GM21825 (cell line): ENCODE measurements at regions not wholly inside any gene's neighbourhood (a gene's known extent, or its start where the extent isn't known, plus 50 kb on each side); places are given as distances from the start of the nearest gene placed in this dataset.

ENCODE experiments used
- ATAC-seq: cut with Tn5 transposase; IDR thresholded peaks from one replicate; pipeline ENCODE4 v1.9.1; 2021; ENCODE audit warnings: mild to moderate bottlenecking, moderate library complexity; ENCODE audit not compliant: unreplicated experiment

DNA sequence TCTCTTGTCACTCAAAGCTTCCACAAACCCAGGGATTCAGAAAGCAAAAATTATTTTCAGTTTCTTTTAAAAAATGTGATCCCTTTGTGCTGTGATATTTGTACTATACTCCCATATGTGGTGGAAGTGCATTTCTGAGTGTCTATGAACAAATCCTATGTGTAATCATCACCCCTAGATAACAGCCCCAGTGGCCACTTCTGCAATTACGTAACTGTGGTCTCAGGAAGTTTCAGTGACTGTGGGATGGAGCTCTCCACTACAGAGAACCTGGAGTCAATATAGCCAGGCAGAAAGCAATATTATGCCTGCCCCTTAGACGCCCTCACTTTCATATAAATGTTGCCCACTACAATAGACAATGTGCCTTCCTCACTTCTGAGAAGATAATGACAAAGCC, 1101.7 kb upstream of the GHITM start:
- ATAC-seq, result no peak

DNA sequence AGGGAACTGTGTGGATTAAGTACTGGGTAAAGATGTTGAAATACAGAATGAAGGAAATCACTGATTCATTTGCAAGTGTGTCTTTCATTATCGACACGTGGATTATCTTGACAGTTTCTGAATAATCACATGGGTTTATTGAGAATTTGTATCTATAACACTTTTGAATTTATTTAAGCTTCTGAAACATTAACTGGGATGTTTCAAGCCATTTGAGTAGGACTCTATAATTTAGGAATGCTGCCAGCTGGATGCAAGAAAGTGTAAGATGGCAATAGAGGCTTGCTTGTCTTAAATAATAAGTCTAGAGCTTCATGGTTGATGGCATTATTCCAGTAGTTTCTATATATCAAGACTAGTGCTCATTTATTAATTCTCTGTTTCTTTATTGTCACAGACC, 1100.7 kb upstream of the GHITM start:
- no peak for ATAC-seq

DNA sequence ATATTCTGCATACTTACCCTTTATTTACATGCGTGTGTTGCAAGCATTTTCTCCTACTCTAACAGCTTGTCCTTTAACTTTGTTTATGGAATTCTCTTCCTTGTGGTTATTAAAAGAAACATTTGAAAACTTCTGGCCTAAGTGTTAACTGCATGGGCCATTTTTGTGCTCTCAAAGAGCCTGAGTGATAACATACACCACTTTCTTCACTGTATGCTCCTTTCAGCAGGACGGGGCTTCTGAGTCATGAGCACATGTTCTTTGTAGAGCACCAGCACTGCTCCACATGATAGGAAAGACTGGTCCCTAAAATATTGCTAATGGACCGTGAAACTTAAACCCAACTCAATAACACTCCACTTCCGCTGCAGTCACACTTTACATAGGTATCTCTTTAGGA, 1093.6 kb upstream of the GHITM start:
- ATAC-seq, result no peak

DNA sequence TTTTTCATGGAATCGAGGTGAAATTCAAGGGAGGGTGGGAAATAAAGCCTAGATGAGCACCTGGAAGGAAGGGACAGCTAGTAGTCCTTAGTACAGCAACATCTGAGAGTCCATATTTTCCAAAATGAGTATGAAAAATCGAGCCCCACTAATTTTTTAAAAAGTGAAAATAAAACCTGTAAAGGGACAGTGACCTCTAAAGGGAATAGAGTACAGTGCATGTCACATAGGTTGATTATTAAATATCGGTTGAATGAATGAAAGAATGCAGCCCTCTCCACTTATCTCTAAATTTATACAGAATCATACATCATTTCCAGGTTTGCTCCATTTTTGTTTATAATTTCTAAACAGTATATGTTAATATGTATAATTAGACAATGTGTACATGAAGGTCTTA, 1088.5 kb upstream of the GHITM start:
- no peak for ATAC-seq

DNA sequence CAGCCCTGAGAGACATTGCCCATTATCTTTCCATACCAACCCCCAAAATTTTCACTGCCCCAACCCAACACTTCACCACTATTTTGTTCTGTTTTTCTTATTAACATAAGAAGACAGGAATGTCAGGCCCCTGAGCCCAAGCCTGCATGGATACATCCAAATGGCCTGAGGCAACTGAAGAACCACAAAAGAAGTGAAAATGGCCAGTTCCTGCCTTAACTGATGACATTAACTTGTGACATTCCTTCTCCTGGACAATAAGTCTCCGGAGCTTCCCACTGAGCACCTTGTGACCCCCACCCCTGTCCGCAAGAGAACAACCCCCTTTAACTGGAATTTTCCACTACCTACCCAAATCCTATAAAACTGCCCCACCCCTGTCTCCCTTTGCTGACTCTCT, 1076.4 kb upstream of the GHITM start:
- ATAC-seq, result no peak

DNA sequence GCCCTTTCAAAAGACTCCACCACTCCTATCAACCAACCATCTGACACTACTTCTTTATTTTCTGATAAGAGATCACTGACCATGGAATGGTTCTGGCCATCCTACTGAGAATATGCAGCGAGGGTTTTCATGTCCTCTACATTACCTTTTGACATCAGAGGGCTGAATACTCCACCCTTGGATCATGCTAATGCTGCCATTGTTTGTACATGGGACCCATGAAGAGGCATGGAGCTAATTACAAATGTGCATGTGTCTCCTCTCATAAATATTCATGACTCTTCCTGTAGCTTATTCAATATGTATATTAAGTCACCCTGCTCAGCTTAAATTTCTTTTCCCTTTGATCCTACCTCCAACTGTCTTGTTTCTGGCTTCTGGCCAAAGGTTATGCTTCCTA, 1065.8 kb upstream of the GHITM start:
- ATAC-seq, result no peak

DNA sequence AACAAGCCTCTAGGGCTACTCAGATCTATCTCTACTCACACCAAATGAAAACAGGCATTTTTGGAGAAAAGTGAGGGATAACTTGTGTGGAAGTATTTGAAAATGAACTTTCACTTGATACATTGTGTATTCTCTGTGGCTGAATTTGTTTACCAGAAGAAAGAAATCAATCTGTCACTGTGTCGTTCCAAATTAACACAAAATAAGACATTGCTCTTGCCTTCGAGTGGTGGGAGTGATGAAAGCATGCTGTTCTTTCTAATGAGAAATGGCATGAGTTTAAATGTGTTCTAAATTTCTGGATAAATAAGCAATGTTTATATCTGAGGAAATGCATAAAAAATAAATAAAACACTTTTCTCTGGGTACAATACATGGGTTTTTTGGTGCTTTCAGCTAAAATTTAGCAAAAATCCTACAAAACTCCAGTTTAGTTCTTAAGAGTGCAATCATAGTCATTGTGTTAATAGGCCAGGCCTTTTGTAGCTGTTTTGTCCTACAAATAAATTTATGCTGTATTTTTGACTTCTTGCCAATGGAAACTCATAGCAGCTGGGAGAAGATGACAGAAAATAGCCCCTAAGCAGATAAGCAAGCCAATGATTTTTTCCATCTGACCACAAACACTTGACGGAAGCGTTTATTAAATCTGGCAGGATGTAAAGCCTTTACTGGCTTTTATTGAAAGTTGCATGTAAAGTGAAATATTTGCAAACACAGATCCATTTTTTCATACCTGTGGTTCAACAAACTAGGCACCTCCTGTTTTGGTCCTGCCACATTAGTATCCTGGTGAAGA, 1064.1 kb upstream of the GHITM start:
- ATAC-seq, result no peak

DNA sequence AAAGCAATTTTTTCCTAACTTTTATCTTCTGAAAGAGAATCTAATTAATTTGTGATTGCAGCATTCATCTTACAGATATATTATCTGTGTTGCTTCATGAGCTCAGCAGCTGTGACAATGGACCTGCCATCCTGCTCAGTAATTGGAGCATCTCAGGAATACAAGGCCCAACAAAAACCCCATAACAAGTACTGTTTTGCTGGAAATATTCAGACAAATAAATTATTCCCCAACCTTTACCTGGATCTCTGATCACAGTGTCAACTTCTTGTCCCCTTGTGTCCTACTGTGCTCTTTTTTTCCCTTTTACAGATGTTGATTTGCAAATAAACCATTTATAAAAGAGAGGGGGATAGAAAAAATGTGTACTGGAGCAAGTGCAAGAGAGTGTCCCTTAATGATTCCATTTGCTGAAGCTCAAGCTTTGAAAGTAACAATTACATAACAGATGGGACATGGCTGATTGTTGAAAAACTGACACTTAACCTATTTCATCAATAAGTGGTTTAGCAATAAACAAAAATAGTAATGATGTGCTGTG, 1063.4 kb upstream of the GHITM start:
- no peak for ATAC-seq

DNA sequence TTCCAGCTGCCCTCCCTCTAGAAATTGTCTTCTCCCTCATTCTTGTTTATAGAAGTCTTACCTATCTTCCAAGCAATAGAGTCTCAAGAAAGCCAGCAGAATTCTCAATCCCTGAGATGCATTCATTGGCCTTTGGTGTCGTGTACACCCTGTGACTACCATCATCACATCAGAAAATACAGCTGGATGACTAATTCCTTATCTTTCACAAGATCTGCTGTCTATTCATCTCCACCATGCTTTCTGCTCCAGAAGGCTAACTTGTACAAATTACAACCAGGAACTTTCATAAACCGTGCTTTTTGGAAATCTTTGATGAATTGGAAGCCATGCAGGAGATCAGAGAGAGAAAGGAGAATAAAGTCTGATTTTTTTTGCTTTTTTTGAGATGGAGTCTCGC, 1062.9 kb upstream of the GHITM start:
- ATAC-seq, result no peak

DNA sequence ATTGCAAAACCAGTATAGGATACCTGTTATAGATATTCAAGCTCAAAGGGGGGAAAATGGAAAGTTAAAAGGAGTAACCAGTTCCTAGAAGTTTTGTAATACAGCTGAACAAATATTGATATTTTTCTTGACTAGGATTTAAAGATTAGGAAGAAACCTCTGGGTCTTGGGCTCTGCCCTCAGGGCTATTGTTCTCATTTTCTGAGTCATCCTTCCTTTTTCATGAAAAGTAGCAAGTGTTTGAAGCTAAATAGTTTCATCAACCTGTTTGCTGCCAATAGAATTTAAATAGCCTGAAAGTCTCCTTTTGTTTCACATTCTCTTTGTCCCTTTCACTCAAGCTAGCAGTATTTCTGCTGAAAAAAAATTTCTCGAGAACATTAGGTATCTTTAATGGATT, 1061.1 kb upstream of the GHITM start:
- no peak for ATAC-seq

DNA sequence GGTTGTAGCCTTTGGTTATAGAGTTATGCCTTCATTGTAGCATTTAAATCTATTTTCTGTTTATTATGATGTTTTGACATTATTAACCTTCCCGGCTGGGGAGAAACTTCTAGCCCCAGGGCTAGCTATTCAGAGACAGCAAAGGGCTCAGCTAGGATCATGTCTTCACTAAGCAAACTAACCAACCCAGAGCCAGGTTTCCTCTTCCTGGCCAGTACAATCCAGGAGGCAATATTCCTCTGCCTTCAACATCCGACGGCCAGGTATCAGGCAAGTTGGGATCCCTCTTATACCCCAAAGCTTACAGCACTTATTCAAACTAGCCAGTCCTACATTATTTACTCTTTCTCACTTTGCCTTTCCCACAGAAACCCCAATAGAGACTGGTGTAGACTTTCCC, 1060.7 kb upstream of the GHITM start:
- ATAC-seq, result no peak

DNA sequence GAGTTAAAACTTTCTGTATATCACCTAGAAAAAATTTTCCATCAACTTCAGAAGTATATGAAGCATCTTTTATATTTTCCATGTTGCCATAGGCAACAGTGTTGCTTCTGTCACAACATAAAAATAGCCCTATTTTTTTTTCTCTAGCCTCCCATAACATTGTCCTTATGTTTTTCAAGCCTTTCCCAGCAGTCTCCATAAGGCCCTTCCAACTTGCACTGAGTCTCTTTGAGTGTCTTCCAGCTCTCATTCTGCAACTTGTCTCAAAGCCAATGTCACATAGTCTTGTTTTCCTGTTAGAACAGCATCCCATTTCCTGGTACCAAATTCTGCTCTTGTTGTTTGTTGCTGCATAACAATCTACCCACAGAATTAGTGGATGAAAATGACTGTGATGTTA, 1055.5 kb upstream of the GHITM start:
- ATAC-seq, result no peak

DNA sequence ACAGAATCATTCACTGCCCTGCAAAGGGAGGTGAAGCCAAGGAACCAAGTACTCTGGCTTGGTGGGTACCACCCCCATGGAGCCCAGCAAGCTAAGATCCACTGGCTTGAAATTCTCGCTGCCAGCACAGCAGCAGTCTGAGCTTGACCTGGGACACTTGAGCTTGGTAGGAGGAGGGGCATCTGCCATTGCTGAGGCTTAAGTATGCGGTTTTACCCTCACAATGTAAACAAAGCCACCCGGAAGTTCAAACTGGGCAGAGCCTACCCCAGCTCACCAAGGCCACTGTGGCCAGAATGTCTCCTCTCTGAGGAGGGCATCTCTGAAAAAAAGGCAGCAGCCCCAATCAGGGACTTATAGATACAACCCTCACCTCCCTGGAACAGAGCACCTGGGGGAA, 1050.0 kb upstream of the GHITM start:
- no peak for ATAC-seq

DNA sequence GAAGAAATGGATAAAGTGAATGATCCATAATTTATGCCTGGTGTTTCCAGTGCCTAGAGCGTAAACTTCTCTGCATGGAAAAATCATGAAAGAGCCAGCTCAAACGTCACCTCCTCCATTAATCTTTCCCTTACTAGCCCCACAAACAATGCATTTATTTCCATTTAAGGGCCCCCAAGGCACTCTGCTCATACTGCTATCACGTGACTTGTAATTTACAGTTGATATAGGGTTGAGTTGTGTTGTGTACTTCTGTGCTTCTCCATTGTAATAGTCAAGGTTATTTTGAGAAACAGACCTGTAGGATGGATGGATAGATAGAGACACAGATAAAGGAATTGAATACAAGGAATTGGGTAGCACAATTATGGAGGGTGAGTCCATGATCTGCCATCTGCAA, 1034.7 kb upstream of the GHITM start:
- no peak for ATAC-seq

DNA sequence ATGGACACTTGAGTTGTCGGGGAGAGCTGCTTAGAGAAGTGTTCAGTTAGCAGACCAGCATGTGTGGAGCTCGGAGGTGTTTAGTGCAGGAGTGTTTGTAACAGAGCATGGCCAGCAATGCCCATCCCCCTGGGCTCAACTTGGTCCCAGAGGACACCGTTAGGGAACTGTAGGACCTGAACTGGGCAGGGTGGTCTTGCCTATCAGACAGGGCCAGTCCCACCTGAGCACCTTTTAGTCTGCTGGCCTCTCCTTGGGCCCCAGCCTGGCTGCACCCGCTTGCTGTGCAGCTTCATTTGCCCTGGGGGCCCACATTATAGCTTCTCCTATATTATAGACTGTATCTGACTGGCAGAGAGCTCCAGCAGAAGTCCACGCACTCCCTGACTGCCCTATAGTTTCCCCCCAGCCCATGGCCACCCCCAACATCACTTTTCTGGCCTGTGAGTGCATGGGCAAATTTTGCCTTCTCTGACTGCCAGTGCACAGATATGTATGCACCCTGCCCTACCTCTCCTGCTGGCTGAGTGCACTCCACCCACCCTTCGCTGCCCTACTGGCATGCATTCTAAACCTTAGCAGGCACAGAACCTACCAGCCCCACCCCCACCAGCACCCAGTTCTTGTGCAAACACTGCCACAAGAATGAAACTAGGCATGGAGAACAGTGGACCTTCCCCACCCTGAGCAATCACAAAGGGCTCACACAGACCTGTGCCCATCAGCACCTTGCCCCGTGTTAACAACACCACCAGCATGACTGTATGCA, 1030.6 kb upstream of the GHITM start:
- ATAC-seq, result no peak

DNA sequence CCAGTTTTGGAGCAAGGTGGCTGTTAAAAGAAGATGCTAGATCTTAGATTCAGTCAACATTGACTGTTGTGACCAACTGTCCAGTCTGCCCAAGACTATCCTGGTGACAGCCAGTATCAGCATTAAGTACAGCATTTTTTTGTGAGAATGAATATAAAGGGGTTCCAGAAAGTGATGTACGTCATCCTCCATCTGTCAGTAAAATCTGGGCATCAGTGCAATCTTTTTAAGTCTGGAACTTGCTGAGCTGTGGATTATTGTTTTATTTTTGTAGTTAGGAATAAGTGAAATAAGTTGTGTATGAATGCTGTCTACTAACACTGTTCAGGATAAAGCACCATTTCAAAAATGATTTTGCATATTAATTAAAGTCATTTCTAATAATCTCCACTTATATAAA, 1020.0 kb upstream of the GHITM start:
- no peak for ATAC-seq

DNA sequence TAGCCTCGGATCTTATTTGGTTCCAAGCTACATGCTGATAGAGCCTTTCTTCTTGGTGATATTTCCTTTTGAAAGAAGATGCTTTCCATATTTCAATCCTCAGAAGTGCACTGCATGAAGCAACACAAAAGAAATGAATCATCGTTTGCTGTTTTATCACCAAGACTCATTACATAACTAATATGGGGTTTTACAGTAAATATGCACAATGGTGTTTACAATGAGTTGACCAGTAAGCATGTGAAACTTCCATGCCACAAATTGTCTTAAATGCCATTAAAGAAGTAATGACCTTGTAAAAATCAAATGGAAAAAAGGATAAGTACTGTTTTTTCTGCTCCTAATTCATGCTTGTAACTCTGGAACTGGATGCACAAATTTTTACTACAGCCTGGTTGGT, 1017.0 kb upstream of the GHITM start:
- no peak for ATAC-seq

DNA sequence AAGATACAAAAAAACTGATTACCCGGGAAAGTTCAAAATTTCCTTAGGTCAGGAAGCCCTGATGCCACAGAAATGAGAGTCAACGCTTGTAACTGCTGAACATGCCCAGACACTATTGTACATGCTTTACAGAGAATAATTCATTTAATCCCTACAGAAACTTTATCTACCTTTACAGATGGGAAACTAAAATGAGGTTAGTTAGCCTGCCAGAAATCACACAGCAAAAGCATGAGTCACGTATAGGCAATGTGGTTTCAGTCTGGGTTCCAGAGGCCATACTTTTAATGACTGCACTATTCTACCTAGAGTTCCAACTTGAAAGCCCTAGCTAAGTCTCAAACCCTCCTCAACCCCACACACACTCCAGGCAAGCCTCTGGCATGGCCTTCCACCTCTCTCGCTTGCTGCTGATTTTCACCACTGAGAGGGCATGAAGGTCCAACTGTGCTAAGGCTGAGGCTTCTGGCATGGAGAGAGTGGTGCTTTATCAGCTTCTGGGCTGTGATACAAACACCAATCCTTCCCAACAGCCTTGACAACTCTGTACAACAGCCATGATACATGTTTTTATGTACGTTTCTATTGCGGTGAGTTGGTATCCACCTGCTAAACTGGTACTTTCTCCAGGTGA, 1011.2 kb upstream of the GHITM start:
- no peak for ATAC-seq

DNA sequence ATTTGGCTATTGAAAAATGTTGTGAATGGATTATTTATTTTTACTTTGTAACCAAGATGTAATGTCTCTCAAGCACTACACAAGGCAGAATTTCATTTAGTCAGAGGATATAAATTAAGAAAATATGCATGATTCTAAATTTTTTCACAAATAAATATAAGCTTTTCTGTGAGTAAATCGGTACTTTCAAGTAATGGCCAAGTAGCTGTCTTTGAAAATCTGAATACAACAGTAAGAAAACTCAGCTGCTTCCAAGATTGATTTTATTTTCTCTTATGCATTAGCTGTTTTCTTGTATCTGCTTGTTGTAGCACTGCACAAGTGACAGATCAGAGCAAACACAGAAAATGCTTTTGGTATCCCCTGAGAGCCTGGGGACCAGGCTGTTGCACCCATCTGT, 998.5 kb upstream of the GHITM start:
- ATAC-seq, result no peak

DNA sequence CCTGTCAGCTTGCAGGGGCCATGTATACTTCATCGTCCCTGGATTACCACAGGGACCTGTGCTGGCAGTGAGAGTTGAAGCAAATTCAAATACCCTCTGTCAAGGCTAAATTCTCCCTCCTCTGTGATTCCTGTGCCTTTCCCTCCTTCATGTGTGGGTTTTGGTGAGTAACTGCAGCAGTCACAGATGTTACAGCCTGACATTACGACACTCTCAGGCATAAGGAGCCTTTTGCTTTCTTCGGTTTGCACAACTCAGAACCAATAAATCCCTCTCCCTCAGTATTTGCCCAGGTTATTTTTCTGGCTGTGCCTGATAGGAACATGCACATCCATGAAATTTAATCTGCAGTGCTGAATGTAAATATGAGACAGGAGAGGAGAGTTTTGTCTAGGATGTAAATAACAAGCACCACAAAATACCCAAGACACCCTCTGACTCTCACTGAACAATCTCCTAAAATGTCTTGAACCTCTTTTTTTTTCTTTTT, 997.2 kb upstream of the GHITM start:
- no peak for ATAC-seq

DNA sequence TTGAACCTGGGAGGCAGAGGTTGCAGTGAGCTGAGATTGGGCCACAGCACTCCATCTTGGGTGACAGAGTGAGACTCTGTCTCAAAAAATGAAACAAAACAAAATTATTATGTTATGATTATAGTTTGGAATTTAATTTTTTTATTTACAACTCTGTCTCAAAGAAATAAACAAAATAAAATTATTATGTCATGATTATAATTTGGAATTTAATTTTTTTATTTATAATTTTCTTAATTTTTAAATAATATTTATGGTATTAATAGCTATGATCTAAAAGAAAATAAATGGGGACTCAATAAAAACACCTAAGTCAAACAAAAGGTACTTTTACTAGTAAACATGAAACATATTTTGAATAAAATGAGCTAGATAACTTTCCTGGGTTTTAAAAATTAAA, 994.8 kb upstream of the GHITM start:
- ATAC-seq, result no peak

DNA sequence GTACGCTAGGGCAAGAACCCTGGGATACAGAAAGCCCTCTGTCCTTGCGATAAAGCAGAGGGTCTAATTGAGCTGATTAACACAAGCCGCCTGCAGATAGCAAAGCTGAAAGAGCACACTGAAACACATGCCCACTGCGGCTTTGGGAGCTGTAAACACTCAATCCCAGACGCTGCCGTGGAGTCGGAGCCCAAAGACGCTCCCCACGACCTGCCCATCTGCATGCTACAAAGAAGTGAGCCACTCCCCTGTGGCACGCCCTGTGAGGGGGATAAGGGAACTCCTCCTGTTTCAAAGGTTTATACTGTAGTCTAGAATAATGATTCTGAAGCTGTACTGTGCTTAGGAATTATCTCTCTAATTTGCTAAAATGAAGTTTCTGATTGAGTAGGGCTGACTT, 985.6 kb upstream of the GHITM start:
- no peak for ATAC-seq
